ENCODE measurements at regions not wholly inside any gene's neighbourhood (a gene's known extent, or its start where the extent isn't known, plus 50 kb on each side); places are given as distances from the start of the nearest gene placed in this dataset.

DNA sequence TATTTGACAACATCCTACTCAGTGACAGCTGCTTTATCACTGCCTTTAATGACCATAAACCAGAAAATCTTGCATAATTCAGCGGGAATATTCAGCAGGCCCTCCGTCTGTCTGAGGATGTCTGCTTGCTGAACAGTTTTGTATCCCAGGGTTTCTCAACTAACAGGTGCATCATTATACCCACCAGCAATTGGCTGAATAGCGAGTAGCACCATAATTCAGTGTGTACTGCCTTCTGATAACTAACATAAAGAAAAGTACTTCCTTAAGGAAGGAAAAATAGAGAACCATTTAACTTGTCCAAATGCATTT is 680.1 kb downstream of the GALC start:
- no peak overlapping the region for H3K9ac ChIP-seq (ENCODE audit: low read length)
- no peak overlapping the region for H3K4me2 ChIP-seq (ENCODE audit: low read length)
- H3K4me3 ChIP-seq (ENCODE audit: low read length), result no peak overlapping the region
- no peak overlapping the region for H3K27ac ChIP-seq (ENCODE audit: low read length)
- H3K9me2 ChIP-seq (ENCODE audit: insufficient read depth, low read length), result no peaks in the 10 kb centered on the region
- H3K36me3 ChIP-seq (ENCODE audit: insufficient read depth, low read length), result no peaks in the 10 kb centered on the region
- no peaks in the 10 kb centered on the region for H3K79me2 ChIP-seq (replicated peaks; ENCODE audit: insufficient read depth, low read length)
- H2AFZ ChIP-seq (ENCODE audit: low read depth, low read length), result no peak overlapping the region
- no peaks in the 10 kb centered on the region for H3F3A ChIP-seq (ENCODE audit: insufficient read depth, low read length, poor library complexity, severe bottlenecking)
- no peaks in the 10 kb centered on the region for H3K9me3 ChIP-seq (ENCODE audit: low read length)
- TF ChIP-seq MXI1 (conservative IDR thresholded peaks at IDR 0.05; ENCODE audit: poor library complexity, severe bottlenecking) (no peak), TAF1 (IDR thresholded peaks at IDR 0.05; ENCODE audit: low read depth) (no peak), SMC3 (conservative IDR thresholded peaks at IDR 0.05; ENCODE audit: poor library complexity) (no peak), EP300 (conservative IDR thresholded peaks at IDR 0.05; ENCODE audit: poor library complexity, severe bottlenecking) (no peak), RAD21 (conservative IDR thresholded peaks at IDR 0.05) (no peak), EZH2 (IDR thresholded peaks at IDR 0.05; ENCODE audit: borderline replicate concordance, insufficient read depth, low read length, poor library complexity, severe bottlenecking) (no peak), POLR2AphosphoS5 (IDR thresholded peaks at IDR 0.05) (no peak)
- TF ChIP-seq, protein P1, sequence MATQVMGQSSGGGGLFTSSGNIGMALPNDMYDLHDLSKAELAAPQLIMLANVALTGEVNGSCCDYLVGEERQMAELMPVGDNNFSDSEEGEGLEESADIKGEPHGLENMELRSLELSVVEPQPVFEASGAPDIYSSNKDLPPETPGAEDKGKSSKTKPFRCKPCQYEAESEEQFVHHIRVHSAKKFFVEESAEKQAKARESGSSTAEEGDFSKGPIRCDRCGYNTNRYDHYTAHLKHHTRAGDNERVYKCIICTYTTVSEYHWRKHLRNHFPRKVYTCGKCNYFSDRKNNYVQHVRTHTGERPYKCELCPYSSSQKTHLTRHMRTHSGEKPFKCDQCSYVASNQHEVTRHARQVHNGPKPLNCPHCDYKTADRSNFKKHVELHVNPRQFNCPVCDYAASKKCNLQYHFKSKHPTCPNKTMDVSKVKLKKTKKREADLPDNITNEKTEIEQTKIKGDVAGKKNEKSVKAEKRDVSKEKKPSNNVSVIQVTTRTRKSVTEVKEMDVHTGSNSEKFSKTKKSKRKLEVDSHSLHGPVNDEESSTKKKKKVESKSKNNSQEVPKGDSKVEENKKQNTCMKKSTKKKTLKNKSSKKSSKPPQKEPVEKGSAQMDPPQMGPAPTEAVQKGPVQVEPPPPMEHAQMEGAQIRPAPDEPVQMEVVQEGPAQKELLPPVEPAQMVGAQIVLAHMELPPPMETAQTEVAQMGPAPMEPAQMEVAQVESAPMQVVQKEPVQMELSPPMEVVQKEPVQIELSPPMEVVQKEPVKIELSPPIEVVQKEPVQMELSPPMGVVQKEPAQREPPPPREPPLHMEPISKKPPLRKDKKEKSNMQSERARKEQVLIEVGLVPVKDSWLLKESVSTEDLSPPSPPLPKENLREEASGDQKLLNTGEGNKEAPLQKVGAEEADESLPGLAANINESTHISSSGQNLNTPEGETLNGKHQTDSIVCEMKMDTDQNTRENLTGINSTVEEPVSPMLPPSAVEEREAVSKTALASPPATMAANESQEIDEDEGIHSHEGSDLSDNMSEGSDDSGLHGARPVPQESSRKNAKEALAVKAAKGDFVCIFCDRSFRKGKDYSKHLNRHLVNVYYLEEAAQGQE (IDR thresholded peaks at IDR 0.05; ENCODE audit: borderline replicate concordance), result no peak
- TF ChIP-seq, protein P2, sequence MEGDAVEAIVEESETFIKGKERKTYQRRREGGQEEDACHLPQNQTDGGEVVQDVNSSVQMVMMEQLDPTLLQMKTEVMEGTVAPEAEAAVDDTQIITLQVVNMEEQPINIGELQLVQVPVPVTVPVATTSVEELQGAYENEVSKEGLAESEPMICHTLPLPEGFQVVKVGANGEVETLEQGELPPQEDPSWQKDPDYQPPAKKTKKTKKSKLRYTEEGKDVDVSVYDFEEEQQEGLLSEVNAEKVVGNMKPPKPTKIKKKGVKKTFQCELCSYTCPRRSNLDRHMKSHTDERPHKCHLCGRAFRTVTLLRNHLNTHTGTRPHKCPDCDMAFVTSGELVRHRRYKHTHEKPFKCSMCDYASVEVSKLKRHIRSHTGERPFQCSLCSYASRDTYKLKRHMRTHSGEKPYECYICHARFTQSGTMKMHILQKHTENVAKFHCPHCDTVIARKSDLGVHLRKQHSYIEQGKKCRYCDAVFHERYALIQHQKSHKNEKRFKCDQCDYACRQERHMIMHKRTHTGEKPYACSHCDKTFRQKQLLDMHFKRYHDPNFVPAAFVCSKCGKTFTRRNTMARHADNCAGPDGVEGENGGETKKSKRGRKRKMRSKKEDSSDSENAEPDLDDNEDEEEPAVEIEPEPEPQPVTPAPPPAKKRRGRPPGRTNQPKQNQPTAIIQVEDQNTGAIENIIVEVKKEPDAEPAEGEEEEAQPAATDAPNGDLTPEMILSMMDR (IDR thresholded peaks at IDR 0.05; ENCODE audit: poor library complexity, severe bottlenecking), result no peak
- H4K20me1 ChIP-seq (ENCODE audit: insufficient read depth), result no peaks in the 10 kb centered on the region
- no peaks in the 10 kb centered on the region for H3K27me3 ChIP-seq (ENCODE audit: insufficient read depth, low read depth, low read length)

DNA sequence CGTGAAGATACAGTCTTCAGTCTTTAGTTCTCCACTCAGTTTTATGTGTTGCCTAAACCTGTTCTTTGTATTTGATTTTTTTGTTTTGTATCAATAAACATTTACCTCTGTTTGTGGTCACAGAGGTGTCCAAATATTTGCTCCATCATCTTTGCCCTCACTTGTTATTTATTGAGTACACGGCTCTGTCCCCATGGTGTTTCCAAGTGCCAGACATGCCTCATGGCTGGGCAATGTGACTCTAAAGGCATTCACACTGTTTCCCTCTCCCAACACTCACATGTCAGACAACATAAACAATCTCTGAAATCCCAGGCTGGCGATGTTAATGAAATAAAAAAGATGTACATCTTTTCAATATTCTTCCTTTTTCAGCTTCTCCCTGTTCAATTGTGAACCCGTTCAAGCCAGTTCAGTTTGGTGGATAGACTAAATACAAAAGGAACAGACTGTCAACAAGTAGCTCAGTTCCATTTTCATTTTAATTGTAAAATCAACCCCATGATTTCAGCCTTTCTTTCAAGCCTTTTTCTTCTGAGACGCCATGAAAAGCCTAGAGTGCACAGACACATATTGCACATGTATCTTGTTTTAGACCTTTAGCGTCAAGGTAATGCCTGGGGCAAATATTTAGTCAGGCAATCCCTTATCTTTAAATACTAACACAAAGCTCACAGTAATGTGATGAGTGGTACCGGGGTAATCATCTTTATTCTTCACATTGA is 680.7 kb downstream of the GALC start:
- H2AFZ ChIP-seq (ENCODE audit: low read depth, low read length), result no peak overlapping the region
- H3K4me2 ChIP-seq (ENCODE audit: low read length), result no peak overlapping the region
- H3K36me3 ChIP-seq (ENCODE audit: insufficient read depth, low read length), result no peaks in the 10 kb centered on the region
- no peaks in the 10 kb centered on the region for H4K20me1 ChIP-seq (ENCODE audit: insufficient read depth)
- H3K79me2 ChIP-seq (replicated peaks; ENCODE audit: insufficient read depth, low read length), result no peaks in the 10 kb centered on the region
- no peaks in the 10 kb centered on the region for H3K27me3 ChIP-seq (ENCODE audit: insufficient read depth, low read depth, low read length)
- TF ChIP-seq TAF1 (IDR thresholded peaks at IDR 0.05; ENCODE audit: low read depth) (no peak), EZH2 (IDR thresholded peaks at IDR 0.05; ENCODE audit: borderline replicate concordance, insufficient read depth, low read length, poor library complexity, severe bottlenecking) (no peak), MXI1 (conservative IDR thresholded peaks at IDR 0.05; ENCODE audit: poor library complexity, severe bottlenecking) (no peak), POLR2AphosphoS5 (IDR thresholded peaks at IDR 0.05) (no peak), RAD21 (conservative IDR thresholded peaks at IDR 0.05) (no peak), EP300 (conservative IDR thresholded peaks at IDR 0.05; ENCODE audit: poor library complexity, severe bottlenecking) (no peak), SMC3 (conservative IDR thresholded peaks at IDR 0.05; ENCODE audit: poor library complexity) (no peak)
- TF ChIP-seq, protein P1 (IDR thresholded peaks at IDR 0.05; ENCODE audit: borderline replicate concordance), result no peak
- TF ChIP-seq, protein P2 (IDR thresholded peaks at IDR 0.05; ENCODE audit: poor library complexity, severe bottlenecking), result no peak
- H3K9me3 ChIP-seq (ENCODE audit: low read length), result no peaks in the 10 kb centered on the region
- H3K9ac ChIP-seq (ENCODE audit: low read length), result no peak overlapping the region
- no peaks in the 10 kb centered on the region for H3K9me2 ChIP-seq (ENCODE audit: insufficient read depth, low read length)
- no peak overlapping the region for H3K27ac ChIP-seq (ENCODE audit: low read length)
- H3F3A ChIP-seq (ENCODE audit: insufficient read depth, low read length, poor library complexity, severe bottlenecking), result no peaks in the 10 kb centered on the region
- no peak overlapping the region for H3K4me3 ChIP-seq (ENCODE audit: low read length)
